Activated naive CD4-positive, alpha-beta T cell treated with anti-CD3 and anti-CD28 coated beads for 36 hours (primary cell): ENCODE measurements at regions not wholly inside any gene's neighbourhood (a gene's known extent, or its start where the extent isn't known, plus 50 kb on each side); places are given as distances from the start of the nearest gene placed in this dataset.

ENCODE experiments used
- CTCF ChIA-PET: fragments of 350-600 bp; sonication (Branson Sonifier 250); formaldehyde crosslinking; loops from one replicate; lab custom pipeline; 2021; ENCODE audit warnings: antibody characterized with exemption; lab: Charles Lee
- DNase-seq: peaks from one replicate; pipeline ENCODE4 v3.0.0-alpha.2; 2020
- H3K27ac Mint-ChIP-seq: one replicate; pipeline ENCODE4 v1.8.0; 2021; ENCODE audit warnings: mild to moderate bottlenecking, mixed read lengths
- H3K27me3 Mint-ChIP-seq: one replicate; pipeline ENCODE4 v1.8.0; 2021; ENCODE audit warnings: low read depth, mixed read lengths
- H3K36me3 Mint-ChIP-seq: one replicate; pipeline ENCODE4 v1.8.0; 2021; ENCODE audit warnings: low read depth, mixed read lengths
- H3K4me1 Mint-ChIP-seq: one replicate; pipeline ENCODE4 v1.8.0; 2021; ENCODE audit warnings: low read depth, mixed read lengths
- H3K4me3 Mint-ChIP-seq: one replicate; pipeline ENCODE4 v1.8.0; 2021; ENCODE audit warnings: mild to moderate bottlenecking, moderate library complexity, mixed read lengths
- H3K9me3 Mint-ChIP-seq: one replicate; pipeline ENCODE4 v1.8.0; 2021; ENCODE audit warnings: mixed read lengths
- intact Hi-C: fragments of 100-400 bp; cut with micrococcal nuclease; formaldehyde crosslinking; loops from one replicate; pipeline ENCODE4 v1.15.1; 2023

DNA sequence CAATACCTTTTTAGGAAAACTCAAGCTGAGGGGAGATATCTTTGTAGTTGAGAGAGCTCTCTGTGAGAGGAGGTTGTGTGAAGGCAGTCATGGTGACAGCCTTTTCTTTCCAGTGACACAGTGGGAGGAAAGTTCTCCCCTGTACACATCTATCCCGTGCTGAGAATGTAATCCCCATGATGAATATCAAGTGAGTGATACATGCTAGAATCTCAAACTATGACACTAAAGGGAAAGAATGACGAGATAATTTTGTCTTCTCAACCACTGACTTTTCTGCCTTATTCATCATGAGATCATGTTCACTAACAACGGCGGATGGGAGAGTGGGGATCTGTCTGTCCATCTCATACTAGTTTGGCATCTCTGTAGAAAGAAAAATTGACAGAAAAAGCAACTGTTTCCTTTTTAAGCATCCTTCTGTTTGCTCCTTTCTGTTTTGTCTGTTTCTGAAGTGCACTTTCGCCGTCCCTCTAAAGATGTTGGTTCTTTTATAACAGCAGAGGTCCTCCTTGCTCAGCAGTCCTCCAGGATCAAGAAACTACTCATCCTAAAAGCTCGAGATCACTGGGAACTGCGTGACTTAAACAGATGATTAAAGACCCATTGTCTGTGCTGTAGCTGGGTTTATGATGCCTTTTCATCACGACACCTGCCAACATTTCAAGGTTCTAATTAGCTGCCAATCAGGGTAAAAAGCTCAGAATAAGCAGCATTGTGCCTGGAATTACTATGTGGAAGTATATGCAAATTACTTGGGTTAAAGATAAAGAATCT is 137.6 kb downstream of the DCK start:
- H3K4me3 Mint-ChIP-seq = no peak overlapping the region
- H3K4me1 Mint-ChIP-seq = no peaks in the 10 kb centered on the region
- H3K36me3 Mint-ChIP-seq = no peaks in the 10 kb centered on the region
- no peak overlapping the region for H3K27ac Mint-ChIP-seq
- no peaks in the 10 kb centered on the region for H3K9me3 Mint-ChIP-seq
- CTCF ChIA-PET = interaction anchor here (1.5 kb wide), 1 partner anchor 53 kb away, joined by 3 read pairs; no protein-coding TSS in a partner anchor
- DNase-seq = no peak
- intact Hi-C loops = no loop called here
- no peaks in the 10 kb centered on the region for H3K27me3 Mint-ChIP-seq

DNA sequence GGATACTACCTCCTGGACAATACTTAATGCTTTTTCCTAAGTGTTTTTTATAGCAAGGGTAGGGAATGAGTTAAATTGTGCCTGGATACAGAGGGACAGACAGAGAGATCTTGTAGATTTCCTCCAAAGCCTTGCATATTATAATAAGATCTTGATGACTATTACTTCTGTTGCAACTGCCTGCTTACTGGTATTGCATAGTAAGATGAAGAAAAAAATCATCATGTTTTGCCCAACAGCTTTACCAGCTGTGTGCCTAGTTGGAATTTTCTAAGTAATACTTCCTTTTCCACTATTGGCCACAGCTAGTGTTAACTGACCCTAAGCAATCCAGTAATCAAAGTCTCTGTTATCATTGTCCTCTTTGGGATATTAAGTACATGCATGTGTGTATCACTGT is 139.0 kb downstream of the DCK start:
- CTCF ChIA-PET = interaction anchor here (1.0 kb wide), 1 partner anchor 97 kb away, joined by 8 read pairs; no protein-coding TSS in a partner anchor
- H3K27me3 Mint-ChIP-seq = no peaks in the 10 kb centered on the region
- no peak overlapping the region for H3K27ac Mint-ChIP-seq
- no peaks in the 10 kb centered on the region for H3K9me3 Mint-ChIP-seq
- DNase-seq = no peak
- no peaks in the 10 kb centered on the region for H3K36me3 Mint-ChIP-seq
- no peaks in the 10 kb centered on the region for H3K4me1 Mint-ChIP-seq
- H3K4me3 Mint-ChIP-seq = no peak overlapping the region
- intact Hi-C loops = no loop called here

DNA sequence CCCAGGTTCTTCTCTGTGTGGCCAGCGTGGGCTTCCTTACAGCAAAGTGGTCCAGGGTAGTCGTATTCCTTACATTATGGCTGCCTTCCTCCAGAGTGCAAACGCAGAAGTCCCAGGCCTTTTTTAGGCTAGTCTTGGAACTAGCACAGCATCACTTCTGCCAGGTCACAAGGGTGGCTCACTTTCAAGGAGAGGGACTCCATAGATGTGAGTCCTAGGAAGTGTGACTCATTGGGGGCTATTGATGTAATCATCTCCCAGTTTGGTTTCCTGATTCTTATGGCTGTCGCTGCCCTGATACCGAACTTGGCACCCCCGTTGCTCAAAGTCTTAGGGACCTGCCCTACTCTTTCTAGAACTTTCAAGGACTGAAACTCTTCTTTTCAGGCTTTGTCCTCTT is 140.0 kb downstream of the DCK start:
- CTCF ChIA-PET = interaction anchor here (0.5 to 0.6 kb wide), 2 partner anchors 142 to 453 kb away, joined by 3 to 5 read pairs; no protein-coding TSS in a partner anchor
- H3K27ac Mint-ChIP-seq = no peak overlapping the region

GRCh38 chr4:71136071-71136470 is 142.6 kb downstream of the DCK start:
- no peak for DNase-seq
- Mint-ChIP-seq H3K27me3 (no peaks in the 10 kb centered on the region), H3K27ac (no peak overlapping the region), H3K36me3 (no peaks in the 10 kb centered on the region), H3K9me3 (no peaks in the 10 kb centered on the region), H3K4me1 (no peaks in the 10 kb centered on the region), H3K4me3 (no peak overlapping the region)
- CTCF ChIA-PET = no interaction called here
- intact Hi-C loops = no loop called here

More for the DNA sequence above, 140.0 kb downstream of the DCK start:
- intact Hi-C loops = no loop called here
- no peak overlapping the region for H3K4me3 Mint-ChIP-seq
- DNase-seq = no peak
- no peaks in the 10 kb centered on the region for H3K9me3 Mint-ChIP-seq
- no peaks in the 10 kb centered on the region for H3K36me3 Mint-ChIP-seq
- H3K27me3 Mint-ChIP-seq = no peaks in the 10 kb centered on the region
- H3K4me1 Mint-ChIP-seq = no peaks in the 10 kb centered on the region

- intact Hi-C loops = no loop called here
- Mint-ChIP-seq H3K27me3 (no peaks in the 10 kb centered on the region), H3K9me3 (no peaks in the 10 kb centered on the region), H3K4me3 (no peak overlapping the region), H3K27ac (no peak overlapping the region), H3K4me1 (no peaks in the 10 kb centered on the region), H3K36me3 (no peaks in the 10 kb centered on the region)
- CTCF ChIA-PET = no interaction called here
- no peak for DNase-seq
Measured at GRCh38 chr4:71138007-71138615, 144.7 kb downstream of the DCK start.

GRCh38 chr4:71140563-71140962 is 147.1 kb downstream of the DCK start:
- no peak for DNase-seq
- Mint-ChIP-seq H3K36me3 (no peaks in the 10 kb centered on the region), H3K27ac (no peak overlapping the region), H3K27me3 (no peaks in the 10 kb centered on the region), H3K4me1 (no peaks in the 10 kb centered on the region), H3K4me3 (no peak overlapping the region), H3K9me3 (no peaks in the 10 kb centered on the region)
- CTCF ChIA-PET = interaction anchor here (0.6 to 1.1 kb wide), 3 partner anchors 12 to 67 kb away, joined by 3 read pairs; no protein-coding TSS in a partner anchor
- intact Hi-C loops = no loop called here

GRCh38 chr4:71141125-71141524 is 147.7 kb downstream of the DCK start:
- no peak overlapping the region for H3K4me3 Mint-ChIP-seq
- H3K4me1 Mint-ChIP-seq = no peaks in the 10 kb centered on the region
- H3K27ac Mint-ChIP-seq = no peak overlapping the region
- H3K27me3 Mint-ChIP-seq = no peaks in the 10 kb centered on the region
- no peak for DNase-seq
- no peaks in the 10 kb centered on the region for H3K9me3 Mint-ChIP-seq
- H3K36me3 Mint-ChIP-seq = no peaks in the 10 kb centered on the region
- CTCF ChIA-PET = interaction anchor here (1.1 kb wide), 2 partner anchors 12 to 42 kb away, joined by 3 read pairs; no protein-coding TSS in a partner anchor
- intact Hi-C loops = no loop called here

GRCh38 chr4:71147261-71147660 is 153.8 kb downstream of the DCK start:
- no peak overlapping the region for H3K4me3 Mint-ChIP-seq
- intact Hi-C loops = no loop called here

DNA sequence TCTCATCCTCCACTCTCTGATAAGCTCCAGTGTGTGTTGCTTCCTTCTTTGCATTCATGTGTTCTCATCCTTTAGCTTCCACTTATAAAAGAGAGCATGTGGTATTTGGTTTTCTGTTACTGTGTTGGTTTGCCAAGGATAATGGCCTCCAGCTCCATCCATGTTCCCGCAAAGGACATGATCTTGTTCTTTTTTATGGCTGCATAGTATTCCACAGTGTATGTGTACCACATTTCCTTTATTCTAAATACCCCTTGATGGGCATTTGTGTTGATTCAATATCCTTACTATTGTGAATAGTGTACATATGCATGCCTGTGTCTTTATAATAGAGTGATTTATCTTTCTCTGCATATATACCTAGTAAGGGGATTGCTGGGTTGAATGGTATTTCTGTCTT is 155.1 kb downstream of the DCK start:
- Mint-ChIP-seq H3K27me3 (peaks cover 5% of the 10 kb centered on the region), H3K36me3 (no peaks in the 10 kb centered on the region), H3K9me3 (no peaks in the 10 kb centered on the region), H3K4me1 (no peaks in the 10 kb centered on the region), H3K4me3 (no peak overlapping the region), H3K27ac (no peak overlapping the region)
- CTCF ChIA-PET = no interaction called here
- intact Hi-C loops = no loop called here
- DNase-seq = no peak

More at GRCh38 chr4:71147261-71147660, 153.8 kb downstream of the DCK start:
- H3K27me3 Mint-ChIP-seq = peaks cover 5% of the 10 kb centered on the region
- no peaks in the 10 kb centered on the region for H3K4me1 Mint-ChIP-seq
- CTCF ChIA-PET = no interaction called here
- H3K9me3 Mint-ChIP-seq = no peaks in the 10 kb centered on the region
- H3K36me3 Mint-ChIP-seq = no peaks in the 10 kb centered on the region
- no peak overlapping the region for H3K27ac Mint-ChIP-seq
- no peak for DNase-seq

DNA sequence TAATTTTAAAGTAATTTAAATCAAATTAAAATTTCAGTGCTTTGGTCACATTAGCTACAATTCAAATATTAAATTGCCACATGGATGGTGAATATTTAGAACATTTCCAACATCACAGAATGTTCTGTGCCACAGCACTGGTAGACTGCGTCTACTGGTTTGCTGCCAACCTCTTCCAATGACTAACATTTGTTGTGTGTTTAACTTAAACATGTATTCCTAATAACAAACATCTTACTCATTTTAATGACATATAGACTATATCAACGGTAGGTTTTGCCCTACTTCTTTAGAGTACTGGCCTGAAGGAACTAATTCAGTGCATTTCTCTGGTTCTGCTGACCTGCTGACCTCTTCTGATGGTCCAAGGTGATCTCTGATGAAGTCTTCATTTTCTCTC is 157.6 kb downstream of the DCK start:
- DNase-seq = no peak
- no peaks in the 10 kb centered on the region for H3K36me3 Mint-ChIP-seq
- peaks cover 10% of the 10 kb centered on the region for H3K27me3 Mint-ChIP-seq
- no peak overlapping the region for H3K27ac Mint-ChIP-seq
- CTCF ChIA-PET = no interaction called here
- H3K4me1 Mint-ChIP-seq = no peaks in the 10 kb centered on the region
- H3K9me3 Mint-ChIP-seq = no peaks in the 10 kb centered on the region
- intact Hi-C loops = no loop called here
- H3K4me3 Mint-ChIP-seq = no peak overlapping the region

DNA sequence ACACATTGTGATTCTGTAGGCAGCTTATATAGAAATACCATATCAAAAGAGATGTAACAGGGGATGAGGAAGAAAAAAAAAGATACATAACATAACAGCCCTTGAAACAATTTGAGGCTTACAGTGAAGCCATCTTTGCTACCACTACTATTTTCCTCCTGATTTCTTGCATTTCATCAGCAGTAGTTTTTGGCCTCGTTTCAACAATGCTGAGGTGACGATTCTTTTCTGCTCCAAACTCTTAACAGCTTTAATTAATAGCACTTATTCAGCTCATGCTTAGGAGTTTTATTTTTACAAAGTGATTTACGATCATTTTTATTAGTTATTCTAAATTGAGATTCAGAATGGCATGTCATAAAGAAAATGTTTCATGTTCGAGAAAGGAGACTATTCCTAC is 163.2 kb downstream of the DCK start:
- H3K27ac Mint-ChIP-seq = no peak overlapping the region

GRCh38 chr4:71162386-71162785 is 168.9 kb downstream of the DCK start:
- no peak overlapping the region for H3K27ac Mint-ChIP-seq
- H3K36me3 Mint-ChIP-seq = no peaks in the 10 kb centered on the region
- CTCF ChIA-PET = no interaction called here
- no peak for DNase-seq
- H3K4me1 Mint-ChIP-seq = no peaks in the 10 kb centered on the region
- intact Hi-C loops = no loop called here
- H3K4me3 Mint-ChIP-seq = no peak overlapping the region
- H3K27me3 Mint-ChIP-seq = peaks cover 13% of the 10 kb centered on the region
- H3K9me3 Mint-ChIP-seq = no peaks in the 10 kb centered on the region

More for the DNA sequence above, 163.2 kb downstream of the DCK start:
- Mint-ChIP-seq H3K9me3 (no peaks in the 10 kb centered on the region), H3K27me3 (peaks cover 15% of the 10 kb centered on the region), H3K4me1 (no peaks in the 10 kb centered on the region), H3K4me3 (no peak overlapping the region), H3K36me3 (no peaks in the 10 kb centered on the region)
- DNase-seq = no peak
- CTCF ChIA-PET = no interaction called here
- intact Hi-C loops = no loop called here

DNA sequence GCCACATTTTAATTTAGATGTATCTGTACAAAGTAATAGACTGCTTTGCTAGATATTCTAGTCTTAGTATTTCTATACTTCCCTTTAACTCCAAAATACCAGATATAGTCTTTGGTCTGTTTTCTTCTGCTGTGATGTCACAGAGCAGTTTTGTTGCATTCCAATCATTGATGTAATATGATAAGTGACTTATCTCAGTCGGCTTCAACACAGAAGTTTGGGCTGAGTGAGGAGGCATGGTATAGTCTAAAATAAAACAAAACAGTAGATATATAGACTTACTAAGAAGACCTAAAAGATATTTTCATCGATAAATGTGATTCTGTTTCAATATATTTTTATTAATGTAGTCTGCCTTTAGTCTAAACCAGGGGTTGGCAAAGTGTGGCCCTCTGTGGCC is 169.9 kb downstream of the DCK start:
- Mint-ChIP-seq H3K27ac (no peak overlapping the region), H3K36me3 (no peaks in the 10 kb centered on the region), H3K9me3 (no peaks in the 10 kb centered on the region), H3K4me1 (no peaks in the 10 kb centered on the region), H3K27me3 (peaks cover 11% of the 10 kb centered on the region), H3K4me3 (no peak overlapping the region)
- no peak for DNase-seq
- CTCF ChIA-PET = no interaction called here
- intact Hi-C loops = no loop called here
